ENCODE measurements at regions not wholly inside any gene's neighbourhood (a gene's known extent, or its start where the extent isn't known, plus 50 kb on each side); places are given as distances from the start of the nearest gene placed in this dataset.

- no peak for ATAC-seq (ENCODE audit: low read depth)
- H3K36me3 ChIP-seq (ENCODE audit: low read depth): no peaks in the 10 kb centered on the region
- H3K27me3 ChIP-seq (ENCODE audit: insufficient read depth, poor library complexity, severe bottlenecking): no peaks in the 10 kb centered on the region
- no peak for TF ChIP-seq CTCF (IDR thresholded peaks at IDR 0.05; ENCODE audit: poor library complexity, severe bottlenecking)
- no peak overlapping the region for H3K4me3 ChIP-seq (ENCODE audit: severe bottlenecking)
- H3K27ac ChIP-seq (ENCODE audit: poor library complexity, severe bottlenecking): no peak overlapping the region
- H3K4me1 ChIP-seq (ENCODE audit: insufficient read depth, poor library complexity, severe bottlenecking): no peaks in the 10 kb centered on the region
- H3K9me3 ChIP-seq (ENCODE audit: severe bottlenecking): no peaks in the 10 kb centered on the region
- DNase-seq (ENCODE audit: low spot score): no peak
Observed at GRCh38 chr3:59675495-59675894, 625.7 kb upstream of the CFAP20DC start.

GRCh38 chr3:59663076-59663850 lies 613.4 kb upstream of the CFAP20DC start:
- Histone ChIP-seq H3K4me1 (ENCODE audit: insufficient read depth, poor library complexity, severe bottlenecking) (peaks cover 6% of the 10 kb centered on the region), H3K4me3 (ENCODE audit: severe bottlenecking) (no peak overlapping the region), H3K27ac (ENCODE audit: poor library complexity, severe bottlenecking) (no peak overlapping the region), H3K9me3 (ENCODE audit: severe bottlenecking) (no peaks in the 10 kb centered on the region), H3K27me3 (ENCODE audit: insufficient read depth, poor library complexity, severe bottlenecking) (no peaks in the 10 kb centered on the region), H3K36me3 (ENCODE audit: low read depth) (no peaks in the 10 kb centered on the region)
- no peak for TF ChIP-seq CTCF (IDR thresholded peaks at IDR 0.05; ENCODE audit: poor library complexity, severe bottlenecking)
- DNase-seq (ENCODE audit: low spot score) (no peak), ATAC-seq (ENCODE audit: low read depth) (no peak)

- no peaks in the 10 kb centered on the region for H3K9me3 ChIP-seq (ENCODE audit: severe bottlenecking)
- DNase-seq (ENCODE audit: low spot score) (no peak), ATAC-seq (ENCODE audit: low read depth) (0 out of 3 replicates have a peak, but pooled peaks have one; percentile 17)
- peaks cover 6% of the 10 kb centered on the region for H3K4me1 ChIP-seq (ENCODE audit: insufficient read depth, poor library complexity, severe bottlenecking)
- TF ChIP-seq CTCF (IDR thresholded peaks at IDR 0.05; ENCODE audit: poor library complexity, severe bottlenecking): no peak
- no peaks in the 10 kb centered on the region for H3K27me3 ChIP-seq (ENCODE audit: insufficient read depth, poor library complexity, severe bottlenecking)
- peak overlapping the region; percentile 24 for H3K27ac ChIP-seq (ENCODE audit: poor library complexity, severe bottlenecking)
- H3K36me3 ChIP-seq (ENCODE audit: low read depth): no peaks in the 10 kb centered on the region
- H3K4me3 ChIP-seq (ENCODE audit: severe bottlenecking): no peak overlapping the region
Observed at GRCh38 chr3:59660852-59661625, 611.2 kb upstream of the CFAP20DC start.

GRCh38 chr3:59660376-59660775 lies 610.6 kb upstream of the CFAP20DC start:
- TF ChIP-seq CTCF (IDR thresholded peaks at IDR 0.05; ENCODE audit: poor library complexity, severe bottlenecking): no peak
- Histone ChIP-seq H3K4me3 (ENCODE audit: severe bottlenecking) (no peak overlapping the region), H3K36me3 (ENCODE audit: low read depth) (no peaks in the 10 kb centered on the region), H3K4me1 (ENCODE audit: insufficient read depth, poor library complexity, severe bottlenecking) (peaks cover 6% of the 10 kb centered on the region), H3K9me3 (ENCODE audit: severe bottlenecking) (no peaks in the 10 kb centered on the region), H3K27me3 (ENCODE audit: insufficient read depth, poor library complexity, severe bottlenecking) (no peaks in the 10 kb centered on the region), H3K27ac (ENCODE audit: poor library complexity, severe bottlenecking) (peak overlapping the region; percentile 24)
- DNase-seq (ENCODE audit: low spot score): no peak
- peak; percentile 80 for ATAC-seq (ENCODE audit: low read depth)

Data from RWPE2 (cell line).